DMS153 treated with DMSO at 0.1 percent for 48 hours (cell line): ENCODE measurements at regions not wholly inside any gene's neighbourhood (a gene's known extent, or its start where the extent isn't known, plus 50 kb on each side); places are given as distances from the start of the nearest gene placed in this dataset.

Experiments
- DNase-seq: peaks from one replicate; lab custom pipeline; 2025; ENCODE audit not compliant: unreplicated experiment; lab: John Stamatoyannopoulos, UW

- DNase-seq: no peak
These were observed 113.6 kb upstream of the EEA1 start for GRCh38 chr12:93042684-93043083.

GRCh38 chr12:93043192-93043876, 114.2 kb upstream of the EEA1 start:
- DNase-seq: no peak

- DNase-seq: no peak
These were observed 114.7 kb upstream of the EEA1 start for GRCh38 chr12:93043877-93044209.

- no peak for DNase-seq
These were observed 118.0 kb upstream of the EEA1 start for GRCh38 chr12:93047118-93047517.

GRCh38 chr12:93048656-93049055, 119.6 kb upstream of the EEA1 start:
- no peak for DNase-seq

GRCh38 chr12:93050026-93050747, 121.1 kb upstream of the EEA1 start:
- DNase-seq: no peak

- no peak for DNase-seq
These were observed 121.6 kb upstream of the EEA1 start for GRCh38 chr12:93050748-93051081.

- no peak for DNase-seq
These were observed 124.9 kb upstream of the EEA1 start for GRCh38 chr12:93054021-93054420.

- DNase-seq: no peak
These were observed 126.1 kb upstream of the EEA1 start for GRCh38 chr12:93055221-93055620.

- DNase-seq: no peak
These were observed 128.0 kb upstream of the EEA1 start for GRCh38 chr12:93056971-93057535.

GRCh38 chr12:93058280-93058679, 129.2 kb upstream of the EEA1 start:
- no peak for DNase-seq

GRCh38 chr12:93059288-93059687, 130.2 kb upstream of the EEA1 start:
- no peak for DNase-seq

GRCh38 chr12:93059925-93060665, 131.0 kb upstream of the EEA1 start:
- DNase-seq: no peak

GRCh38 chr12:93060666-93061472, 131.8 kb upstream of the EEA1 start:
- no peak for DNase-seq

- DNase-seq: no peak
These were observed 132.7 kb upstream of the EEA1 start for GRCh38 chr12:93061473-93062419.

- DNase-seq: no peak
These were observed 136.8 kb upstream of the EEA1 start for GRCh38 chr12:93065896-93066295.

GRCh38 chr12:93072340-93072739, 143.2 kb upstream of the EEA1 start:
- DNase-seq: no peak

GRCh38 chr12:93073324-93073723, 144.2 kb upstream of the EEA1 start:
- DNase-seq: no peak

GRCh38 chr12:93078059-93078458, 149.0 kb upstream of the EEA1 start:
- DNase-seq: no peak

GRCh38 chr12:93078577-93078976, 149.5 kb upstream of the EEA1 start:
- no peak for DNase-seq
